CD4-positive, alpha-beta memory T cell (primary cell): ENCODE measurements at regions not wholly inside any gene's neighbourhood (a gene's known extent, or its start where the extent isn't known, plus 50 kb on each side); places are given as distances from the start of the nearest gene placed in this dataset.
"Not testable (repeated sequence)": the region's sequence is repeated elsewhere in the genome, so short reads cannot be mapped to it uniquely, and the experiment has no call there.

Experiments
- CTCF ChIA-PET: fragments of 350-600 bp; sonication (Branson Sonifier 250); formaldehyde crosslinking; loops from one replicate; lab custom pipeline; 2021; ENCODE audit warnings: inconsistent platforms; ENCODE audit not compliant: partially characterized antibody; lab: Charles Lee
- POLR2A ChIA-PET: fragments of 350-600 bp; sonication (Branson Sonifier 250); formaldehyde crosslinking; loops from one replicate; lab custom pipeline; 2021; ENCODE audit not compliant: partially characterized antibody; lab: Charles Lee
- DNase-seq, 5 donors: peaks; one replicate each; pipeline versions ENCODE4 v3.0.0 to v3.0.0-alpha.2; 2020 to 2022; ENCODE audit warnings: mixed read lengths in 1 of 5
- H3K27ac ChIP-seq: one replicate; pipeline ENCODE4 v1.7.0; 2013; ENCODE audit warnings: low read depth, low read length
- H3K27me3 ChIP-seq: 2 replicates; pipeline ENCODE4 v1.7.0; 2013; ENCODE audit warnings: mild to moderate bottlenecking, low read length, moderate library complexity; ENCODE audit not compliant: insufficient read depth
- H3K36me3 ChIP-seq: 2 replicates; pipeline ENCODE4 v1.7.0; 2013; ENCODE audit warnings: mild to moderate bottlenecking, low read length, moderate library complexity; ENCODE audit not compliant: insufficient read depth
- H3K4me1 ChIP-seq: 2 replicates; pipeline ENCODE4 v1.7.0; 2013; ENCODE audit warnings: mild to moderate bottlenecking, low read length, moderate library complexity; ENCODE audit not compliant: insufficient read depth
- H3K4me3 ChIP-seq, 2 donors: one replicate each; pipeline ENCODE4 v1.7.0; 2013; ENCODE audit warnings: low read length in 2 of 2, mild to moderate bottlenecking in 1 of 2
- H3K9me3 ChIP-seq, 2 donors: one replicate each; pipeline ENCODE4 v1.7.0; 2013; ENCODE audit warnings: low read length in 2 of 2, control low read depth in 1 of 2; ENCODE audit not compliant: control insufficient read depth in 1 of 2
- H3K27ac Mint-ChIP-seq, 7 donors: one replicate each; pipeline ENCODE4 v1.8.0; 2020 to 2021; ENCODE audit warnings: mixed read lengths in 7 of 7, mild to moderate bottlenecking in 6 of 7, inconsistent platforms in 3 of 7, moderate library complexity in 3 of 7
- H3K27me3 Mint-ChIP-seq, 2 donors: one replicate each; pipeline ENCODE4 v1.8.0; 2020 to 2021; ENCODE audit warnings: mixed read lengths in 2 of 2
- H3K36me3 Mint-ChIP-seq, 2 donors: one replicate each; pipeline ENCODE4 v1.8.0; 2020 to 2021; ENCODE audit warnings: mixed read lengths in 2 of 2, inconsistent platforms in 1 of 2, mild to moderate bottlenecking in 1 of 2
- H3K4me1 Mint-ChIP-seq, 4 donors: one replicate each; pipeline ENCODE4 v1.8.0; 2020 to 2021; ENCODE audit warnings: mixed read lengths in 4 of 4, mild to moderate bottlenecking in 1 of 4
- H3K4me3 Mint-ChIP-seq, 8 donors: one replicate each; pipeline ENCODE4 v1.8.0; 2020 to 2021; ENCODE audit warnings: mixed read lengths in 8 of 8, mild to moderate bottlenecking in 7 of 8, moderate library complexity in 6 of 8, inconsistent platforms in 3 of 8
- H3K9me3 Mint-ChIP-seq, 8 donors: one replicate each; pipeline ENCODE4 v1.8.0; 2020 to 2021; ENCODE audit warnings: mixed read lengths in 8 of 8, mild to moderate bottlenecking in 5 of 8, inconsistent platforms in 3 of 8, moderate library complexity in 1 of 8
- intact Hi-C: fragments of 100-400 bp; cut with micrococcal nuclease; formaldehyde crosslinking; loops from one replicate; pipeline ENCODE4 v1.15.1; 2023

DNA sequence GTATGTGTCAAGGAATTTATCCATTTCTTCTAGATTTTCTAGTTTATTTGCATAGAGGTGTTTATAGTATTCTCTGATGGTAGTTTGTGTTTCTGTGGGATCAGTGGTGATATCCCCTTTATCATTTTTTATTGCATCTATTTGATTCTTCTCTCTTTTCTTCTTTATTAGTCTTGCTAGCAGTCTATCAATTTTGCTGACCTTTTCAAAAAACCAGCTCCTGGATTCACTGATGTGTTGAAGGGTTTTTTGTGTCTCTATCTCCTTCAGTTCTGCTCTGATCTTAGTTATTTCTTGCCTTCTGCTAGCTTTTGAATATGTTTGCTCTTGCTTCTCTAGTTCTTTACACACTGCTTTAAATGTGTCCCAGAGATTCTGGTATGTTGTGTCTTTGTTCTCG is 307.3 kb downstream of the RPS6KC1 start:
- POLR2A ChIA-PET, H3K36me3 ChIP-seq, H3K4me1 Mint-ChIP-seq: not testable (repeated sequence)

DNA sequence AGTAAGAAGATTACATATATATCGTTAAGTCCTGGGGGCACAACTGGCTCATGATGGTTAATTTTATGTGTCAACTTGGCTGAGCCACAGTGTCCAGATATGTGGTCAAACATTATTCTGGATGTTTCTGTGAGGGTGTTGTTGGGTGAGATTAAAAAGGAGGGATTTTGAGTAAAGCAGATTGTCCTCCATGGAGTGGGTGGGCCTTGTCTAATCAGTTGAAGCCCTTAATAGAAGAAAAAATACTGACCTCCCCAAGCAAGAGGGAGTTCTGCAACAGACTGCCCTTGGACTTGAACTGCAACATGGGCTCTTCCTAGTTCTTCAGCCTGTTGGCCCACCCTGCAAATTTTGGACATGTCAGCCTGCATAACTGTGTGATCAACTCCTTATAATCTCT is 311.6 kb downstream of the RPS6KC1 start:
- H3K27me3 Mint-ChIP-seq = peaks cover 2 to 8% of the 10 kb centered on the region in 2 donors
- no peaks in the 10 kb centered on the region for H3K36me3 Mint-ChIP-seq
- Histone ChIP-seq H3K27ac (no peak overlapping the region), H3K9me3 (no peaks in the 10 kb centered on the region), H3K27me3 (no peaks in the 10 kb centered on the region), H3K4me3 (no peak overlapping the region), H3K4me1 (no peaks in the 10 kb centered on the region), H3K36me3 (no peaks in the 10 kb centered on the region)
- H3K4me1 Mint-ChIP-seq = no peaks in the 10 kb centered on the region
- no peak for DNase-seq
- POLR2A ChIA-PET = no interaction called here
- no peak overlapping the region for H3K4me3 Mint-ChIP-seq
- intact Hi-C loops = no loop called here
- peaks cover 0 to 10% (median 1%) of the 10 kb centered on the region in 8 donors for H3K9me3 Mint-ChIP-seq
- H3K27ac Mint-ChIP-seq = no peak overlapping the region
- CTCF ChIA-PET = no interaction called here

More for the DNA sequence above, 307.3 kb downstream of the RPS6KC1 start:
- H3K4me3 Mint-ChIP-seq, CTCF ChIA-PET, H3K36me3 Mint-ChIP-seq, H3K27me3 ChIP-seq, H3K4me1 ChIP-seq, H3K9me3 Mint-ChIP-seq, intact Hi-C loops, H3K9me3 ChIP-seq, H3K4me3 ChIP-seq, H3K27ac ChIP-seq, DNase-seq, H3K27ac Mint-ChIP-seq, H3K27me3 Mint-ChIP-seq: not testable (repeated sequence)

DNA sequence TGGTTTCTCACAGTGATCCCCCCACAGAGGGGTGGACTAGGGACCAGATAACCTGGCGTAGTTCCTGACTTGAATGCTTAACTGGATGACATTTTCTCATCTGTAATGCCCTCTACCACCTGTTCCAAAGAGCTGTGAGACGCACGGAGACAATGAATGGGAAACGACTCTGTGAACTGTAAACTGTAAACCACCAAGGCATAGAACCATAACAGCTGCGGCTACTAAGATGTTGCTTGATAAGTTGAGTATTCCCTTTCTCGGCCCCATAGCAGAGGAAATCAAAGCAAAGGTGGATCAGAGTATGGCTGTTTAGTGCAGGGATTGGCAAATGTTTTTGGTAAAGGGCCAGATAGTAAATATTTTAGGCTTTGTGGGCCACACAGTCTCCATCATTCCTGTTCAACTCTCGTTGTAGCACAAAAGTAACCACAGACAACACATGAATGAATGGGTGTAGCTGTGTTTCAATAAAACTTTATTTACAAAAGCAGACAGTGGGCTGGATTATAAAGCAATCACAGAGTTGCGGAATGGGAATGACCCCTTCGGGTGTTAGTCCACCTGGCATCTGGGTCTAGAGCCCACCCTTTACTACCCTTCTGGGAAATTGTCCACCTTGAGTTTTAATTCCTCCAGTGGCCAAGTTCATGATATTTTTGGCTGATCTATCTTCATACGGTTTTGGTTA is 315.2 kb downstream of the RPS6KC1 start:
- peaks cover 0 to 10% (median 0%) of the 10 kb centered on the region in 8 donors for H3K9me3 Mint-ChIP-seq
- H3K27me3 Mint-ChIP-seq = peaks cover 3 to 4% of the 10 kb centered on the region in 2 donors
- no peak overlapping the region for H3K4me3 Mint-ChIP-seq
- H3K36me3 Mint-ChIP-seq = no peaks in the 10 kb centered on the region
- ChIA-PET CTCF (no interaction called here), POLR2A (no interaction called here)
- no peaks in the 10 kb centered on the region for H3K4me1 Mint-ChIP-seq
- H3K27ac ChIP-seq = no peak overlapping the region
- no peaks in the 10 kb centered on the region for H3K36me3 ChIP-seq
- H3K27me3 ChIP-seq = no peaks in the 10 kb centered on the region
- H3K4me1 ChIP-seq = no peaks in the 10 kb centered on the region
- H3K27ac Mint-ChIP-seq = no peak overlapping the region
- no peaks in the 10 kb centered on the region for H3K9me3 ChIP-seq
- intact Hi-C loops = no loop called here
- DNase-seq = no peak
- H3K4me3 ChIP-seq = no peak overlapping the region

DNA sequence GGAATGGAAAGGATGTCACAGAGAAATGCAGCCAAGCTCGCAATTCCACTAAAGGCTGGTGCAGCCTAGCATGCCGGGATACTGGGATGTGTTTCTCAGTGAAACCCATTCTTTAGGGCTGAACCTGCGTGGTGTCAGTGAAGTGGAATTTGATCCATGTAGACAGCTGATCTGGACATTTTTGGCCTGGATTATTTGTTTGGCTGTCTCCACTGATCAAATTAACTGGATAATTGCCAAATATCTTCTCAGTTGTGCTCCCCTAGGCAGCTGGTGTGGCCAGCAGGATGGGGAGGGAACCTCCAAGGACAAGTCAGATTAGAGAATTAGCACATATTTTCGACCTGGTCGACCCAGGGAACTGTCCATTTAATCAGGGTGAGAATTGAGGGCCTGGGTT is 318.4 kb downstream of the RPS6KC1 start:
- H3K27me3 Mint-ChIP-seq = peaks cover 3 to 4% of the 10 kb centered on the region in 2 donors
- intact Hi-C loops = no loop called here
- Histone ChIP-seq H3K36me3 (no peaks in the 10 kb centered on the region), H3K27ac (no peak overlapping the region), H3K27me3 (no peaks in the 10 kb centered on the region), H3K4me3 (no peak overlapping the region), H3K9me3 (no peaks in the 10 kb centered on the region), H3K4me1 (no peaks in the 10 kb centered on the region)
- no peak overlapping the region for H3K4me3 Mint-ChIP-seq
- no peak for DNase-seq
- ChIA-PET CTCF (interaction anchor here (1.2 to 1.4 kb wide), 2 partner anchors 13 to 959 kb away, joined by 3 read pairs; no protein-coding TSS in a partner anchor), POLR2A (no interaction called here)
- H3K9me3 Mint-ChIP-seq = no peaks in the 10 kb centered on the region
- no peak overlapping the region for H3K27ac Mint-ChIP-seq
- no peaks in the 10 kb centered on the region for H3K4me1 Mint-ChIP-seq
- no peaks in the 10 kb centered on the region for H3K36me3 Mint-ChIP-seq

DNA sequence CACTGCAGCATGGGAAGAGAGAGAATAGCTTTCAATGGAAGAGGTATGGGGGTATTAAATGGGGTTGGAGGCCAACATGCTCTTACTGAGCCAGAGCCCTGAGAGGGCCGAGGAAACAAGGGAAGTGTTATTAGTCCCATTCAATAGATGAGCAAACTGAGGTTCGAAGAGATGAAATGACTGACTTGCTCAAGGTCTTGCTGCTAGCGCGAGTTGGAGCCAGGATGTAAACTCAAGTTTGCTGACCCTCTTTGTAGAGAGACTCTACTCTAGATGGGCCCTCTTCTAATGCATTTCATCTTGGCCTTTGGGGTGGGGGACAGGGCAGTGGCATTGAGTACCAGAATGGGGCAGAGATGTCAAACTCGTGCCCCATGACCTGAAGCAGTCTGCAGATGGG is 319.5 kb downstream of the RPS6KC1 start:
- H3K27me3 ChIP-seq = no peaks in the 10 kb centered on the region
- H3K27ac Mint-ChIP-seq = no peak overlapping the region
- H3K36me3 ChIP-seq = no peaks in the 10 kb centered on the region
- peaks cover 3 to 4% of the 10 kb centered on the region in 2 donors for H3K27me3 Mint-ChIP-seq
- H3K4me3 Mint-ChIP-seq = no peak overlapping the region
- H3K4me1 ChIP-seq = no peaks in the 10 kb centered on the region
- no peak for DNase-seq
- CTCF ChIA-PET = interaction anchor here (1.4 kb wide), 1 partner anchor 12 kb away, joined by 3 read pairs; no protein-coding TSS in a partner anchor
- POLR2A ChIA-PET = no interaction called here
- no peak overlapping the region for H3K4me3 ChIP-seq
- no peaks in the 10 kb centered on the region for H3K9me3 ChIP-seq
- no peaks in the 10 kb centered on the region for H3K36me3 Mint-ChIP-seq
- intact Hi-C loops = no loop called here
- no peaks in the 10 kb centered on the region for H3K4me1 Mint-ChIP-seq
- H3K9me3 Mint-ChIP-seq = no peaks in the 10 kb centered on the region
- no peak overlapping the region for H3K27ac ChIP-seq

DNA sequence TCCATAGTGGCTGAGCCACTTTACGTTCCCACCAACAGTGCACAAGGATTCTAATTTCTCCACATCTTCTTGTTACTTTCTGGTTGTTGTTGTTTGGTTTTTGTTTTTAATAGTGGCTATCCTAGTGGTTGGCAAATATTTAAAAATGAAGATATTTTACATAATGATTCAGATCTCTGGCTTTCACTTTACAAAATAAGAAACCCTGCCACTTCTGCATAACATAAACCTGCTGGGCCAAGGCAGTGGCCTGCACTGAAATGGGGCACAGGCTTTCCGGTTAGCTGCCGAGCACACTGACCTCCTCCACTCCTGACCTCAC is 320.4 kb downstream of the RPS6KC1 start:
- Histone ChIP-seq H3K36me3 (no peaks in the 10 kb centered on the region), H3K4me1 (no peaks in the 10 kb centered on the region), H3K27me3 (no peaks in the 10 kb centered on the region), H3K4me3 (no peak overlapping the region), H3K27ac (no peak overlapping the region), H3K9me3 (no peaks in the 10 kb centered on the region)
- intact Hi-C loops = no loop called here
- no peak for DNase-seq
- Mint-ChIP-seq H3K27me3 (peaks cover 3 to 4% of the 10 kb centered on the region in 2 donors), H3K4me3 (no peak overlapping the region), H3K4me1 (no peaks in the 10 kb centered on the region), H3K9me3 (no peaks in the 10 kb centered on the region), H3K27ac (no peak overlapping the region), H3K36me3 (no peaks in the 10 kb centered on the region)
- ChIA-PET POLR2A (no interaction called here), CTCF (no interaction called here)

DNA sequence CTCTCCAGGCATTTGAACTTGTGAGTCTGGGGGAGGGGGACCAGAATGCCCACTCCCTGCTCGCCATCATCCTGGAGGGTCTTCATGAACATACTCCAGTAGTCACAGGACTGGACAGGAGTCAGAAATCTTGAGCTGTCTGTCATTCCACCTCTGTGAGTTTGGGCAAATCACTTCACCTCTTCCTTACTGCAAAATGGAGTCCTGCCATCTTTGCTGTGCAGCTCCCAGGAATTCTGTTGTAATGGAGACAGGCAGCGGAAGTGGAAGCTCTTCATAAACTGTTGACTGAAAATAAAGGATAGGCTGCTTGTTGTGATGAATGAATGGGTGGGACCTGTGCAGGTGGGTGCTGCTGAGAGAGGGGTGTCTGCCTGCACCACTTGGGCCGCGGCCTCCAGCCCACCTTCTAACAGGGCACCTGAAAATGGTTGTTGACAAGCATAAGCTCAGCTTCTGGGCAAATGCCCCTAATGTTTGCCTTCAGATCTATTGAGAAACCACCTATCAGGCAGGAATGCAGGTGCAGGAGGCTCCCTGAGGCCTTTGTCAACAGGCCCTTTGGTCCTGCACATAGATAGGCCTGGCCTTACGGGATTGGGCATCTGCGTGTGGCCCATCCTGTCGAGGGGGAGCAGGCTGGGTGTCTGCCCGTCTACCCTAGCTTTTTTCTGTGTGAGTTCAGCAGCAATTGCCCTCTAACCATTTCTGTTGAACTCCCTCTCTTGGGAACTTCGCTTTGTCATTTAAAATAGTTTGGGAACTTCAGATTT is 321.0 kb downstream of the RPS6KC1 start:
- ChIA-PET CTCF (interaction anchor here (2.2 kb wide), 1 partner anchor 751 kb away, joined by 6 read pairs; no protein-coding TSS in a partner anchor), POLR2A (no interaction called here)
- no peaks in the 10 kb centered on the region for H3K4me1 ChIP-seq
- H3K27ac ChIP-seq = no peak overlapping the region
- H3K27me3 ChIP-seq = no peaks in the 10 kb centered on the region
- no peaks in the 10 kb centered on the region for H3K4me1 Mint-ChIP-seq
- H3K27ac Mint-ChIP-seq = no peak overlapping the region
- no peaks in the 10 kb centered on the region for H3K9me3 Mint-ChIP-seq
- no peak for DNase-seq
- H3K9me3 ChIP-seq = no peaks in the 10 kb centered on the region
- H3K4me3 Mint-ChIP-seq = no peak overlapping the region
- H3K36me3 Mint-ChIP-seq = no peaks in the 10 kb centered on the region
- no peaks in the 10 kb centered on the region for H3K36me3 ChIP-seq
- H3K4me3 ChIP-seq = no peak overlapping the region
- peaks cover 0 to 3% of the 10 kb centered on the region in 2 donors for H3K27me3 Mint-ChIP-seq
- intact Hi-C loops = no loop called here
